ENCODE measurements at regions not wholly inside any gene's neighbourhood (a gene's known extent, or its start where the extent isn't known, plus 50 kb on each side); places are given as distances from the start of the nearest gene placed in this dataset.

GRCh38 chr7:79716329-79716728 lies 262.9 kb upstream of the MAGI2 start:
- DNase-seq (ENCODE audit: low spot score), result no peak

- DNase-seq (ENCODE audit: low spot score), result no peak
These were observed 260.6 kb upstream of the MAGI2 start for GRCh38 chr7:79714081-79714480.

GRCh38 chr7:79713276-79713675 lies 259.8 kb upstream of the MAGI2 start:
- DNase-seq (ENCODE audit: low spot score), result no peak

GRCh38 chr7:79711660-79712059 lies 258.2 kb upstream of the MAGI2 start:
- no peak for DNase-seq (ENCODE audit: low spot score)

- DNase-seq (ENCODE audit: low spot score), result no peak
These were observed 256.3 kb upstream of the MAGI2 start for GRCh38 chr7:79709574-79710409.

GRCh38 chr7:79702116-79702515 lies 248.6 kb upstream of the MAGI2 start:
- DNase-seq (ENCODE audit: low spot score), result no peak

- DNase-seq (ENCODE audit: low spot score), result no peak
These were observed 238.5 kb upstream of the MAGI2 start for GRCh38 chr7:79692015-79692414.

GRCh38 chr7:79691074-79691473 lies 237.6 kb upstream of the MAGI2 start:
- DNase-seq (ENCODE audit: low spot score), result no peak

- no peak for DNase-seq (ENCODE audit: low spot score)
These were observed 230.9 kb upstream of the MAGI2 start for GRCh38 chr7:79684384-79684783.

GRCh38 chr7:79683916-79684315 lies 230.4 kb upstream of the MAGI2 start:
- no peak for DNase-seq (ENCODE audit: low spot score)

- no peak for DNase-seq (ENCODE audit: low spot score)
These were observed 229.9 kb upstream of the MAGI2 start for GRCh38 chr7:79683185-79683890.

- no peak for DNase-seq (ENCODE audit: low spot score)
These were observed 228.0 kb upstream of the MAGI2 start for GRCh38 chr7:79681454-79681853.

- DNase-seq (ENCODE audit: low spot score), result no peak
These were observed 220.5 kb upstream of the MAGI2 start for GRCh38 chr7:79673969-79674368.

GRCh38 chr7:79673421-79673820 lies 220.0 kb upstream of the MAGI2 start:
- DNase-seq (ENCODE audit: low spot score), result no peak

GRCh38 chr7:79668292-79668691 lies 214.8 kb upstream of the MAGI2 start:
- no peak for DNase-seq (ENCODE audit: low spot score)

GRCh38 chr7:79666472-79666871 lies 213.0 kb upstream of the MAGI2 start:
- DNase-seq (ENCODE audit: low spot score), result no peak

GRCh38 chr7:79664884-79665676 lies 211.6 kb upstream of the MAGI2 start:
- no peak for DNase-seq (ENCODE audit: low spot score)

GRCh38 chr7:79658304-79658703 lies 204.8 kb upstream of the MAGI2 start:
- no peak for DNase-seq (ENCODE audit: low spot score)

- DNase-seq (ENCODE audit: low spot score), result no peak
These were observed 199.7 kb upstream of the MAGI2 start for GRCh38 chr7:79653136-79653631.

GRCh38 chr7:79652619-79653018 lies 199.2 kb upstream of the MAGI2 start:
- DNase-seq (ENCODE audit: low spot score), result no peak

GRCh38 chr7:79647711-79648110 lies 194.2 kb upstream of the MAGI2 start:
- no peak for DNase-seq (ENCODE audit: low spot score)

GRCh38 chr7:79646278-79646677 lies 192.8 kb upstream of the MAGI2 start:
- no peak for DNase-seq (ENCODE audit: low spot score)

- no peak for DNase-seq (ENCODE audit: low spot score)
These were observed 183.4 kb upstream of the MAGI2 start for GRCh38 chr7:79636849-79637248.
